GM12865 (cell line): ENCODE measurements at regions not wholly inside any gene's neighbourhood (a gene's known extent, or its start where the extent isn't known, plus 50 kb on each side); places are given as distances from the start of the nearest gene placed in this dataset.

Experiments used
- DNase-seq: peaks from one replicate; pipeline ENCODE4 v3.0.0; 2010; ENCODE audit warnings: low read depth
- H3K4me3 ChIP-seq: 2 replicates; pipeline ENCODE4 v1.5.1; 2011; ENCODE audit warnings: mild to moderate bottlenecking, low read depth, low read length, control low read depth
- TF ChIP-seq, protein P1 (sequence below): IDR thresholded peaks from 2 replicates; pipeline ENCODE4 v1.5.1; 2011; ENCODE audit warnings: low read length, control low read depth, low read depth, inconsistent platforms; ENCODE audit not compliant: insufficient read depth; ENCODE audit errors: missing control alignments

DNA sequence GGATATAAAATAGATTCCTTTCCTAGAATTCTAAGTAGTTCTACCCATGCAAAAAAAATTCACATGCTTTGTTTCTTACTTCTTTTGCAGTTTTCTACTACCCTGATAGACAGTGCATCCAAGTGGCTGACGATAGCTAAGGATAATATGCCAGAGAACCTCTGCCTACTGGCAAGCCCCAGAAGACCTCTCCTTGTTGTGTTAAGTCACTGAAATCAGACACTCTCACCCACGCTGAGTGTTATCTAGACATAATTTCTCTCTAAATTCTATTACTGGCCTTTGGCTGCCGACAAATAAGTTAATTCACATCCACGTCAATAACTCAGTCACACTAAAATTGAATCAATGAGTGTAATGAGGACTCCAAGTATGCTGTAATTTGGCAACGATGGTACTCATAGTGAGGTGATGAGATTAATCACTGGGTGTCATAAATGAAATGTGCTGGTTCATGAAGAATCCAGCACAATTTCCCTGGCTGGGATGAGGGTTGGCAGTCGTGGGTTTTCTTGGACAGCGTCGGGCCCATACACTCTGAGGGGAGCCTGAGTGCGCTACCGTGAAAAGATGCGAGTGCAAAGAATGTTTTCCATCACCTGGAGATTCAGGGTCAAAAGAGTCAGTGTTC lies 354.8 kb upstream of the TMEM132C start:
- H3K4me3 ChIP-seq: no peak overlapping the region
- no peak for DNase-seq
- TF ChIP-seq, protein P1, sequence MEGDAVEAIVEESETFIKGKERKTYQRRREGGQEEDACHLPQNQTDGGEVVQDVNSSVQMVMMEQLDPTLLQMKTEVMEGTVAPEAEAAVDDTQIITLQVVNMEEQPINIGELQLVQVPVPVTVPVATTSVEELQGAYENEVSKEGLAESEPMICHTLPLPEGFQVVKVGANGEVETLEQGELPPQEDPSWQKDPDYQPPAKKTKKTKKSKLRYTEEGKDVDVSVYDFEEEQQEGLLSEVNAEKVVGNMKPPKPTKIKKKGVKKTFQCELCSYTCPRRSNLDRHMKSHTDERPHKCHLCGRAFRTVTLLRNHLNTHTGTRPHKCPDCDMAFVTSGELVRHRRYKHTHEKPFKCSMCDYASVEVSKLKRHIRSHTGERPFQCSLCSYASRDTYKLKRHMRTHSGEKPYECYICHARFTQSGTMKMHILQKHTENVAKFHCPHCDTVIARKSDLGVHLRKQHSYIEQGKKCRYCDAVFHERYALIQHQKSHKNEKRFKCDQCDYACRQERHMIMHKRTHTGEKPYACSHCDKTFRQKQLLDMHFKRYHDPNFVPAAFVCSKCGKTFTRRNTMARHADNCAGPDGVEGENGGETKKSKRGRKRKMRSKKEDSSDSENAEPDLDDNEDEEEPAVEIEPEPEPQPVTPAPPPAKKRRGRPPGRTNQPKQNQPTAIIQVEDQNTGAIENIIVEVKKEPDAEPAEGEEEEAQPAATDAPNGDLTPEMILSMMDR: no peak

GRCh38 chr12:127923501-127923900 lies 343.5 kb upstream of the TMEM132C start:
- no peak for DNase-seq
- no peak overlapping the region for H3K4me3 ChIP-seq
- TF ChIP-seq, protein P1: no peak

GRCh38 chr12:127925971-127926370 lies 341.0 kb upstream of the TMEM132C start:
- no peak overlapping the region for H3K4me3 ChIP-seq
- TF ChIP-seq, protein P1: no peak
- DNase-seq: no peak

DNA sequence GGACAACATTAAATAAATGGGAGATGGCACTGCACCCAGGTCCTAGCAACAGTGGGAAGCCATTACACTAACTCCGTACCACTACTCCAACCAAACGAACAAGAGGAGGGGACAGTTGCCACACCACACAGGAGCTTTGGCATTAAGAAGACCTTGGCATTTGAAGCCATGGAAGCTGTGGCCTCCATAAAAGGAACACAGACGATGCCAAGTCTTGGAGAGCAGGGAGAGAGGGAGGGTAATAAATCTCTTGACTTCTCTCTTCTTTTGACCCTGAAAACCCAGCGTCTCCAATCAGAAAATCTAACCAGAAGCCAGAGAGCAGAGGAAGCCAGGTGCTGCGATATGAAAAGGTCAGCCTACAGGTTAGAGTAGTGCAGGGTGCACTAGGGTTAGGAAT lies 338.8 kb upstream of the TMEM132C start:
- no peak for DNase-seq
- TF ChIP-seq, protein P1: no peak
- no peak overlapping the region for H3K4me3 ChIP-seq

- no peak overlapping the region for H3K4me3 ChIP-seq
- TF ChIP-seq, protein P1: no peak
- no peak for DNase-seq
These were observed 338.1 kb upstream of the TMEM132C start for GRCh38 chr12:127928615-127929571.

- no peak overlapping the region for H3K4me3 ChIP-seq
- TF ChIP-seq, protein P1: no peak
- no peak for DNase-seq
These were observed 336.8 kb upstream of the TMEM132C start for GRCh38 chr12:127930122-127930521.
